HG03354 (cell line): ENCODE measurements at regions not wholly inside any gene's neighbourhood (a gene's known extent, or its start where the extent isn't known, plus 50 kb on each side); places are given as distances from the start of the nearest gene placed in this dataset.
"Not testable (repeated sequence)": the region's sequence is repeated elsewhere in the genome, so short reads cannot be mapped to it uniquely, and the experiment has no call there.

ENCODE experiments used
- ATAC-seq: cut with Tn5 transposase; IDR thresholded peaks from one replicate; pipeline ENCODE4 v1.9.1; 2021; ENCODE audit warnings: mild to moderate bottlenecking; ENCODE audit not compliant: unreplicated experiment, poor library complexity, severe bottlenecking

DNA sequence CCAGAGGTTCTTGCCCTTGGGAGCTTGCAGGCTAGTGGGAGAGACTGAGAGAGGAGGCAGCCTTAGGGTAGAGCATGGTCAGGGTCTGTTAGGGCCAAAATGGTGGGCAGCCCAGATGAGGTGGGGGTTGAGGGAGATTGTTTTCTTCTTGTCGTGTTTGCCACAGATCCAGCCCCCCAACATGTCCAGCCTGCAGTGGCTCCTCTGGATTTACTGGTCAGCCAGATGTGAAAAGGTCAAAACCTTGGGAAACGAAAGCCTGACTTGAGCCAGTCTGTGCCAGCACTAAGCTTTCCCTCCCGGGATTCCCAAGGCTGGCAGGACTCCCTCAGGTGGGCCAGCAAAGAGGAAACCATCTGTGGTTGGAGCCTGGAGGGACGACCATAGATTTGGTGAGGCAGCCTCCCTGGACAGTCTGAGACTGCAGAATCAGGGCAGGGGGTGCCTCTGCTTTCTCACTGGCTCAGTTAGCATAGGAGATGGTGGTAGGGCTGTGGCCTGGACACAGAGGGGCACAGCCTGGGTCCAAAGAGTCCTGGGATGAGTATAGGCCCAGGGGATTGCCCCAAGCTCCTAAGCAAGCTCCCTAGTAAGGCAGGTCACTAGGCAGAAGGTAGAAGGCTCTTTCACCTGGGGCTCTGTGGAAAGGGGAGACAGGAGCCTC, 51.2 kb upstream of the PRR23C start:
- no peak for ATAC-seq

DNA sequence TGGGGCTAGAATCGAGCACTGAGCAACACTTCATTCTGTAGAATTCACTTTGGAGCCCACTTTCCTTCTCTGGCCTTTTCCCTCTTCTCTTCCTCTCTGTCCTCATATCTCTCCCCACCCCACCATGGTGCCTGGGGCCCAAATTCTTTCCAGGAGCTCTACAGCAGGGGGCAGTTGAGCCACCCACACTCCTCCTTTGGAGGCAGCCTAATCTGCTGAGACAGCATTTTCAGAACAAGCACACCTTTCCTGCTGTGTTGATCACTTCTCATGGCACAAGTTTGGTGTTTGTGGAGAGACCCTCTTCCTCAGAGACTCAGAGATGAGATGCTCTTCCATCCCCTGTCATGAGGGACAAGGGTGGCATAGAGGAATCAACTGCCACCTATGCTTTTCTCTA, 52.0 kb upstream of the PRR23C start:
- no peak for ATAC-seq

DNA sequence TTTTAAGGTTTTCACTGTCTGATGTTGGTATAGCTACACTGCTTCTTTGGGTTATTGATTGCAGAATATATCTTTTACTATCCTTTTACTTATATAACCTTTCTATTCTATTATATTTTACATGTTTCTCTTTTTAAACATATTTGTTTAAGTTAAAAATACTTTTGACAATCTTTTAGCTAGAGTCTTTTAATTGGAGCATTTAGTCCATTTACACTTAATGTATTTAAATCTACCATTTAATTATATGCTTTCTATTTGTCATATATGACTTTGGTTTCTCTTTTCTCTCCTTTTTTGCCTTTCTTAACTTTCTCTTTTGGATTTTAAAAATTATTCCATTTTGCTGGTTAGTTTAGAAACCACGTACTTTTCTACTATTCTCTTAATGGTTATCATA, 53.7 kb upstream of the PRR23C start:
- ATAC-seq = no peak

DNA sequence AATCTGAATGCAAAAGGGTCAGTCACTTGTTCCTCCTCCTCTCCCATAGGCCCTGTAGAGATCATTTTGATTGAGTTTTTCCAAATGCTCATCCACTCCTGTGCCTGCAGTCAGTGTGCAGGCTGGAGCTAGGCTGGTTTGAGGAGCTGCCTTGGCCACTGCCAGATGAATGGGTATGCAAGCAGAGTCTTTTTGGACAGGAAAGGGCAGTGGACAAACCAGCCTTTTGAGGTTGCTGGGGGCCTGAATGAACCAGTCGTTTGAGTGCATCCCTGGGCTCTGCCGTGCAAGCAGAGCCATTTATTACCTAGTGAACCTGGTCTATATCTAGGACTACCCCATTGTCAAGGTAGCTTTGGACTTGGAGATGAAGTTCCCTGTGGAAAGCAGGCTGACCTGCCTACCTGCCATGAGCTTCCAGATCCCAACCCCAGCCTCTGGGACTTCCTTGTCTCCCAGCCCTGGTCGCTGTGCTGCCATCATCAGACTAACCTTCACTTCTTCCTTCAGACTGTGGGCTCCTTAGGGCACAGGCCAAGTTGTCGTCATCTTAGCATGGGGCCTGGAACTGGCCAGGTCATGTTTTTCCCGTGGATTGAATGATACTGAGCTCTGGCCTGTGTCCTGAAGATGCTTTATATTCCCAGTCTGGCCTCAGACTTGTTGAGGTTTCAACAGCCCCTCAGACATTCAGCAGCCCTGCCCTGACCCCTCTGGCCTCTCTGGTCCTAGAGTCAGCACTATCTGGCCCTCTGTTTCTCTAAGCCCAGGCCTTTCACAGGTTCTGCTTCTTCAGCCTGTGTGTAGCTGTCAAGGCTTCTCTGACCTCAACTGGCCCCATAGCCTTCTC, 55.5 kb upstream of the PRR23C start:
- ATAC-seq = no peak

DNA sequence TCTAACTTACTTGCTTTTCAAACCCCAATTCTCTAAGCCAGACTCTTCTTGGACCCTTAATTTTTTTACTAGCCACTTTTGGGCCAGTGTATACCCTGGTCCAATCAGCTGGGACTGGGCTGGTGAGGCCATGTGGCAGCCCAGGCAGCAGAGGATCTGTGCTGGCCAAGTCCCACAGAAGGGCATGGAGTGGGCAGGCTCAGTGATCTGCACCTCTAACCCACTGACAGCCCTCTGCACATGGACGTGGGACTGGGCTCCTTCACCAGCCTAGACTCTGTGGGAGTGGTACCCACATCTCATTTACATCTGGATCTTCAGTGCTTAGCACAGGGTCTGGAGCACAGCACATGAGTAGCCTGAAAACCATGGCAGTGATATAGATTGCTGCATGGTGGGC, 56.1 kb upstream of the PRR23C start:
- ATAC-seq = no peak

DNA sequence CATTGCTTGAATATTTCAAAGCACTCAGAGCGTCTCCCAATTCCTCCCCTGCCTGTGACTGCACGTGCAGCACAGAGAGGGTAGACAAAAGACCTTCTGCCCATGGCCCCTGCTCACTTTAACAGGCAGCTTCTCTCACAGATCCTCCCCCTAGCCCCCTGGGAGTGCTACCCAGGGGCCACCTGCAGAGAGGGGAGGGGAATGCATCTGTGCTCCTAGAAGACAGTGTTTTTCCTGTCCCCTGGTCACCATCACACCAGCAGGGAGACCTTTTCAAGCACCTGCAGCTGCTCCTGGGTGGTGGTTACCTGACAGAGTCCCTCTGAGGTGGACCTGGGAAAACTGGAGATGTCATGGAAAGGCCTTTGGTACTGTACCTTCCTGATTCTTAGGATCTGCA, 56.7 kb upstream of the PRR23C start:
- ATAC-seq = no peak

DNA sequence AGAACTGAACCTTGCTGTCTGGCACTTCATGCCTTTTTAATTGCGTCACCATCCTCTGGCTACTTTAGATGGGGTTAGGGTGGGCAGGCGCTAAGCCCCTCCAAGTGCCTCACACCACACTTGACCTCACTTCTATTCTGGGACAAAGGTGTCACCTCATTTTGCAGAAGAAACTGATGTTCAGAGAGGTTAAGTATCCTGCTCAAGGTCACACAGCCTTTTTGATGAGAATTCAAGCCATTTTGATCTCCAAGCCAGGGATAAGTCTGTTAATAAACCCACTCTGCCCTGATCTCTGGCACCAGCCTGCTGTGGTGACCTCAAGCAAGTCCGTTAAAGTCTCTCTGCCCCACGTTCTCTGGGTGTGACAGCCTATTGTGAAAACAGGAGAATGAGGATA, 58.8 kb upstream of the PRR23C start:
- no peak for ATAC-seq

DNA sequence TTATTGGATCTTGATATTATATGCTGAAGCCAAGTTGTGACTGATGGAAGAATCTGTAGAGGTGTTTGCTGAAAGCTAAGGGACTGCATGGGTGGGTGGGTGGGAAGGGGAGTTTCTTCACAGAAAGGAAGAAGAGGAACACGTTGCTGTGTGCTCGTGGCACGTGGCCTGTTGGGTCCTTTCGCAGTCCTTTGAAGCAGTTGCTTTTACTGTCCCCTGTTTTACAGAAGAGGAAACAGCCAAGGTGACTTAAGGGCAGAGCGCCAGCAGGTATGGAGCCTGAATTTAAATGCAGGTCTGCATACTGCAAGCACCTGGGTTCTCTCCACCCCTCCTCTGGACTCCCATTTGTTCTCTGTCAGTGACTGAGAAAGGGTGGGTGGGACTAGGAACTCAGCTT, 59.4 kb upstream of the PRR23C start:
- no peak for ATAC-seq

DNA sequence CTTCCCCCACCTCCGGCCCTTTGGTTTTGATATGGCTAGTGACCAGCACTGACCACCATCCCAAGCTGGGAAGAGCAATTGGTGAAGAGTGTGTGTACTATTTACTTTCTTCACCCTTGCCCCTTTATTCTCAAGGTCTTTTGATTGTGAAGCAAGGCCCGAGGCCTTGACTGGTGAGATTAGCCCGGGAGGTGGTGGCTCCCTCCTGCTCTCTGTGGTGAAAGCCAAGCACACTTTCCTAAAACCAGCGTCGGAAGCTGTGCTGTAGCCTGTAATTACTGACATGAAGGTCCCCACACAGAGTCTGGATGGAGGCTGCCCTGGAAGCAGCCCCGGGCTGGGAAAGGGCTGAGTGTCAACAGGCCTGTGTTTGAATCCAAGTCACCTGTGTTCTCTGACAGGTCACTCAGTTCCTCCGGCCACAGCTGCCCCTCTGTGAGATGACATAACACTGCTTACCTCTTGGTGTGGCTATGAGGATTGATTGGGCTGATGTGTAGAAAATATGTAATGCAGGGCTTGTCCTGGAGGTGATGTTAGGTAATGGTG, 60.5 kb upstream of the PRR23C start:
- no peak for ATAC-seq

DNA sequence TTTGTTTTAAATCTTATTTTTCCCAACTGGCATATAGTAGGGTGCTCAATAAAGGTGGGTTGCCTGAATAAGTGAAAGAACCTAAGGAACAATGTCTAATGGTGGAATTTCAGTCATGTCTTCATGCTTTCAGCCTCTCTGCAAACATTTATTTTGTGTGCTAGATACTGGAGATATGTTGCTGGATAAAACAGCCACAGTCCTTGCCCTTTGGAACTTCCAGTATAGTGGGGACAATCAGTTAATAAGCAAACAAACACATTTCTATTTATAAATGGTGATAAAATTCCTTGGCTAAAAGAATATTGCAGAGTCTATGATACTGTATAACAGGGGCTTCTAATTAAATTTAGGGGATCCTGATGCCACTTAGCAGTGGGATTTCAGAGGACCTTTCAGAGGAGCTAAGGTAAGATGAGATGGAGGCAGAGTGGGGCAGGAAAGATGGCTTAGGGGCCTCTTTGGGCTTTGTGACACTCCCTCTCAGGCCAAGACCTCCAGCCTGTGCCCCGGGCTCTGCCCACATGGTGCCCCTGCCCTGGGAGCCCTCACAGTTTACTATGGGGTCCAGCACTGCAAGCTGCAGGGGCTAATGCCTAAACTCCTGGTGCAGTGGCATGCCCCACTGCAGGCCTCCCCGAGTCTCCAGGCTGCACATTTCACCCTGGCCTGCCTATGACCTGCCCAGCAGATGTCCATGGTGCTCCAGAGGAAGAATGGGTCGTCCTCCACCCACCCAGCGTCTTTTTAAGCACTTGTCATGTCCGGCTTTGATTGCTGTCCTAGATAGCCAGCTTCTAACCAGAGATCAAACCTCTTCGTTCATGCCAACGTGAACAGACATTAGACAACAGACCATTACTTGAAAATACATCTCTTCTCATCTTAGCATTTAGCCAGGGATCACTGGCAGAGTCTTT, 61.6 kb upstream of the PRR23C start:
- ATAC-seq = no peak

DNA sequence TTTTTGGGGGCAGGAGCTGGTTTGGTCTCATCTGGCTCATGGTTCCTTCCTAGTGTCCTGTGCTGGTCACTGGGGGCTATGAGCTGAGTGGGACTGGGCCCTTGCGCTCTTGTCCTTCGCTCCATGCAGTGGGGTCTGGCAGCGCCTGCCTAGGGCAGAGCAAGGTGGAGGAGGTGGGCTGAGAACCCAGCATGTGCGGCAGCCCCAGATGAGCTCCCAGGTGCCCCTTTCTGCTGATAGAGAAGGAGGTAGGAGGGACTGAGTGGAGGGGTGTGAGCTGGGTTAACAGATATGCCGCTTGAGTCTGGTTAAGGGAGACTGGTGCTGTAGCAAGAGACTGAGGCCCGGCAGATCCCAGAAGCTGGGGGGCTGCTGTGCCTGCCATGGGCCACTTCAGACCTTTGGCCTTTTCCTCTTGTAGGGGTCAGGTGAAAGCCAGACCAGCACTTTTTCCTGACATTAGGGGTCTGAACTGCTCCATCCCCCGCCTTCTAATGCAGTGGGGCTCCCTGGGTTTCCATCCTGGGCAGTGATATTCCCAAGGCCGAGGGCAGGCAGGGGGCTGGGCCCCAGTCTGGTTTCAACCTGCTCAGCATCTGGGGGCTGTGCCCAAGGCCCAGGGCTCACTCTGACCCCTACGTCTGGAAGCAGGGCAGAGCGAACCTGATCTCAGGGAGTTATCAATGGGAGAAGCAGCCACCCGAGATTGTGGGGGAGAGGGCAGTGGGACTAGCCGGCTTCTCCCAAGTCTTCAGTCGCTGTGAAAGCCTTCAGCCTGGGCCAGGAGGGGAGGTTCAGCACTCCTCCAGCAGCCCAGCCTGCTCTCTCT, 62.9 kb upstream of the PRR23C start:
- no peak for ATAC-seq

DNA sequence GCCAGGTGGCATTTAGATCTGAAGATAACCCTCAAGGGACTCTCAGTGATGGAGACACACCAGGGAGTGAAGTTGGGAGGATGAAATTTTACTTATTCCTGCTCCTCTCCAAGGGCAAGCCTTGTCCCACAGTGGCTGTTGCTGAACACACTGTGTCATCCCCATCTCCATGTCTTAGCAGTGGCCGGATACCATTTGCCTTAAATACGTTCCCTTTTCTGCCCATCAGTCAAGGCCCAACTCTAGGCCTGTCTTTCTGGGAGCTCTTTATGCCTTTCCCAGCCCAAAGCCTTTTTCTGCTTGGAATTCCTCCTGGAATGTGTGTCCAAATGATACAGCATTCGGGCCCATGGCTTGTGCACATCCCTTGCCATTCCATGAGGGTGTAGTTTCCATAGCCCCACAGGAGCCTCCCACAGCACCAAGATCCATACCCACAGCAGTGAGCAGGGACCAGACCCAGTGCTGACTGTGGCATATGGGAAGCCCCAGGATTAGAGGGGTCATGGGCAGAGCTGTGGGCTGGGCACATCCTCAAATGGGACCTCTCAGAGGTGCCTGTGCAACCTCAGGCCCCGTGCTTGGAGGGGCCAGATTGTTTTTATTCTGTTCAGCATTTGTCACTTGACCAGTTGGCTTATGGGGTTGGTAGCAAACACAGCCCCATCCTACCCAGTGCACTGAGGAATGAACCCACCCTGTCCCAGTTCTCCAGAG, 63.7 kb upstream of the PRR23C start:
- ATAC-seq = no peak

DNA sequence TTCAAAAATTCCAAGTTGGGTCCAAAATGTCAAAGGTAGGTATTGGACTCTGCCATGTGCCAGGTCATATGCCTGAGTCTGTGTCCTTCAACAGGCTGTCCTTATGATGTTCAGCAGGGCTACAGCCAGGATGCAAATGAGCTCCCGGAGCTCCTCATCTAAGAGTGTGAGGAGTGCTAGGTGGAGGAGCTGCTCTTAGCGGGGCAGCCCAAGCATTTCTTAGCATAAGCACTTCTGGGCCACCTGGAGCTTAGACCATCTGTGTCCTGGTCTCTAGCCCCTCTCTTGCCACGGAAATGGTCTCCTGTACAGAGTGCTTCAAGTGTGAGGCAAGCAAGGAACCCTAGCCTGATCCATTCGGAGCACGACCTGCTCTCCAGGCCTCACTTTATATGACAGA, 64.6 kb upstream of the PRR23C start:
- ATAC-seq = no peak

DNA sequence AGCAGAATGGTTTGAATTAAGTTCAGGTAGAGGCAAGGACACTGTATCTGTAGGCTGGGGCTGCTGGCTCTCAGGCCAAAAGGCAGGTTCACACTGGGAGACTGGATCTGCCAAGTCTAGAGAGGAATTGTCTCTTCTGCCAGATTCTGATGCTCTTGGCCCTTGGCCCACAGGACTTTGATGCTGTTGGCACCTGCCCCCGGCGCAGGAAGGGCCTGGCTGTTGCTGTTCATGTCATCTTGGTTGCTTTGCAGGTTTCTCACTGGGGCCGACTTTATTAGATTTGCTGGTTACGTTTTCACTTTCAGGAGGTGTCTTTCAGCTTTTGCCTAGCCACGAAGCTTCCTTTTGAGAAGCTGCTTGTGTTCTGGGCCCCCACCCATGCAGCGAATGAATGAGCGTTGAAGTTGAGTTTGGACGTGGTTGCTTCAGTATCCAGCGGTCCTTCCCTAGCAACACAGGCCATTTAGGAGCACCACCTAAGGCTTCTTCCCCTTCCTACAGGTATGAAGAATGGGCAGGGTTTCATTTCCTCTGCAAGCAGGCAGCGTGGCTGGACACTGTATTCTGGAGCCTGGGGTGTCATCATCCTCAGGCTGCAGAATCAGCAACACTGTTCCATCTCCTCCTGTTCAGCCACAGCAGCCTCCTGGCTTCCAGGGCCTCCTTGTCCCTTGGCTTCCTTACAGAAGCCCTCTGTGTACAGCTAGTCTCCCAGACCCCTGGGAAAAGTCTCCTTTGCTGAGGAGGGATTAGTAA, 65.6 kb upstream of the PRR23C start:
- ATAC-seq = no peak

DNA sequence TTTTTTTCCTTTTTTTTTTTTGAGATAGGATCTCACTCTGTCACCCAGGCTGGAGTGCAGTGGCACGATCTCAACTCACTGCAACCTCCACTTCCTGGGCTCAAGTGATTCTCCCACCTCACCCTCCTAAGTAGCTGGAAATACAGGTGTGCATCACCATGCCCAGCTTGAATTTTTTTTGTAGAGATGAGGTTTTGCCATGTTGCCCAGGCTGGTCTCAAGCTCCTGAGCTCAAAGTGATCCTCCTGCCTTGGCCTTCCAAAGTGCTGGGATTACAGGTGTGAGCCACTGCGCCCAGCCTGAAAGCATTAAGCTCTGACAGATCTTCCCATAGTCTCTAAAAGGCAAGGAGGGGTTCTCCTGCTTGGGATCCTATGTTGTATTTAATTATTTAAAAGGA, 66.2 kb upstream of the PRR23C start:
- ATAC-seq = not testable (repeated sequence)

DNA sequence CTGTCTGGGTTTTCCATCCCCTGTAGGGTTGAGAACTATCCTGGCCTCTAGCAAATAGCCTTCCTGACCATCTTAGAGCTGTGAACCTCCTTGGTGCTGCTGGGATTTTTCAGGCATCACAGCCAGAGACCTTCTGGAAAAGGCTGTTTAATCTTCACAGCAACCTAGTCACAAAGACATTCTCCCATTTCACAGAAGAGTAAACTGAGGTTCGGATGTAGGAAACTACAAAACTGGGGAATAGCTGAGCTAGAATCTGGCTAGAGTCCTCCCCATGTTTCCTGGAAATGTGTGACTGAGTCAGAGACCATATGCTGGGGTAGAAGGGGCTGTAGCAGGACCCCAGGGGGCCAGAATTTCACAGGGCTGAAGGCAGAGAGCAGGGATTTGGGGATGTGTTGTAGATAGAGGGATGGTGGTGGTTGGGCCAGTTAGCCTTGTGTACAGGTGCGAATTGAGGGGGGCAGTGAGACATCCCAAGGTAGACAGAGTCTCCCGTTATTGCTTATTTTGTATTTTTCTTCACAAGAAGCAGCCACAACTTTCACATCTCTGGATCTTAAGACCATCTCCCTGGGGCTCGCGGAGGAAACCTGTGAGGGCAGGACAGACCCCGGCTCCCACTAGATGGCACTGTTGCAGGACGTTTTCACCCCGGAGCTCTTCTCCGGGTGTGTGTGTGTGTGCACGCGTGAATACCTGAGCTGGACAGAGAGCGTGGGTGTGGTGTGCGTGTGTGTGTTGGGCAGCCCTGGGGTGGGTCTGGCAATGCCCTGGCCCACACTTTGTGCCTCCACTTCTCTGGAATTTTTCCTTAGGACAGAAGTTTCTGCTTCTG, 66.9 kb upstream of the PRR23C start:
- peak; percentile 50 for ATAC-seq

DNA sequence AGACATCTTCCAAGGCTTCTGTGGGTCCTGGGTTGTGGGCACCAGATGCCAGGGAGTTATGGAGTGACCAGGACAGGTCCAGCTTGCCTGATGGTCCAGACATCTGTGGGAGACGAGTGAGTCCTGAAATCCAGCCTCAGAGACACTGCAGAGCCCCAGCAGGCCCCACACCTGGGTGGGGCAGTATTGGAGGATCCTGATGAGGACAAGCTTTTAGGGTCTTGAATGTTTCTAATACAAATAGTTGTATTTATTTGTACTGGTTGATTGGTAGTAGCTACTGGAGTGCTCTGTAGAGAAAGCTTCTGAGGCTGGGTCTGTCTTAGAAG, 67.5 kb upstream of the PRR23C start:
- ATAC-seq = no peak
